HuH-7.5 (cell line): ENCODE measurements at regions not wholly inside any gene's neighbourhood (a gene's known extent, or its start where the extent isn't known, plus 50 kb on each side); places are given as distances from the start of the nearest gene placed in this dataset.

Source experiments
- DNase-seq: peaks from one replicate; pipeline ENCODE4 v3.0.0; 2011; ENCODE audit warnings: low spot score

DNA sequence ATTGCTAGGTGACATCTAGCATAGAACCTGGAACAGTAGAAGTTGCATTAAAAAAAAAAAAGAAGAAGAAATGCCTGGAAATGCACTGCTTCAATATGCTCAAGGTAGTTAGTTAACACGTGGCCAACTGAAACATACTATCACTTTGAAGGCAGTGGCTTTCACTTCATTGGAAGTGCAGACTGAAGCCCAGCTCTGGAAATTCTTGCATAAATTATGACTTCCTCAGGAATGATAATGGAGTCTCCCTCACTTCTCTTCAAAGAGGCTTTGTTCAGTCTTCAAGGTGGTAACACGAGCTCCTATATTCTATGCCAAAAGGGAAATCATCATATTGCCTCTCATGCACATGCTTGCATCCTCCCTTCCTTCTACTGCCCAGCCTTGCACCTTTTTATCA is 715.9 kb upstream of the API5 start:
- no peak for DNase-seq

DNA sequence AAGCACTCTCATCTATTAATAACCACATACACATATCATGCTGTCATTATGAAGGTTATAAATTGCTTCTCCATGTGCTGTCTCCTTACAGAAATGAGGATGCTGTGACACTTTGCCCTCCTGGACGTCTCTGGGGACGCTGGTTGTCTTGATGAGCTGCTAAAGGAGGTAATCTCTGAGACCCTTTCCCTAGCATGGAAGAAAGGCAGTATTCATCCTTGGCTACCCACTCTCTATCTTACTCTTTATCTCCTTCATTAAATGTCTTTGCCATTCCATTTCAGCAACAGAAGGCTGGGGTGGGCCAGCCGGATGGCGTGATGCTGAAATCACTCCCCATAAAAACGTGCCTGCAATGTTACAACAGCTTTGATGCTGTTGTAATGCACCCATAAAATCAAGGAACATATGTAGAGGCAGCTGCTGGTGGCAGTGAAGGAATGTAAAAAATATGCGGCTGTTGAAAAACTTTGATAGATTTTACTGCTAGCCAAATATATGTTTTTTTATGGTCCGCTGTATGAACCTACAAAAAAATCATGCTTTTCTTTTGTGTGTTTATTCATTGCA is 715.1 kb upstream of the API5 start:
- no peak for DNase-seq

DNA sequence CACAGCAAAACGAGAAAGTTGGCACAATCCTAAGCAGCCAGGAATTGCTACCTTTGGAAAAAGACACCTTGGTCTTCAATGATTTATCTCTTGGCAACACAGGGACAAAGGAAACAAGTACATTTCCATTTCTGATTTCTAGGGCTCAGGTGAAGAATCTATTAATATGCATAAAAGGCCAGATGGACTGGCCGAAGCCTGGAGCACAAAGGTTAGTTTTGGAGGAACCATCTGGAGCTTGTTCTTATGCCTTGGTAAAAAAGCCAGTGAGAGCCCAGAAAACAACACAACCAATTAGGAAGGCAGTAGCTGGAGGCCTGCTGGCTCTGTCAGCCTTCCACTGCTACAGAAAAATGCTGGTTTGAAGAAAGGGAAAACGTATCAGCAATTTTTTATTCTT is 713.5 kb upstream of the API5 start:
- DNase-seq, result no peak

DNA sequence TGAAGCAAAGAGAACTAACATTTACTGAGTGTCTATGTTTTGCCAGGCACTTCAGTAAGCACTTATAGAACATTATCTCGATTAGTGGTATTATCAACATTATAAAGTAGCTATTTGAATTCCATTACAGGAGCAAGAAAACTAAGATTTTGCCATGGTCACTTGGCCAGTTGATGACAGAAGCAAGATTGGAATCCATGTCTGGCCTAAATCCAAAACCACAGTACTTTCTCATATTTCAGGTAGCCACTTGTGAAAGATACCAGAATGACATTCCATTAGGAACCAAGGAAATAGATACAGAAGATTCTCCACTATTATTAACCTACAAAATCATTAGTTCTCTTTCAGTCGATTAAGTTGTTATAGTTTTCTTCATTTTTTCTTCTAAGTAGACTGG is 691.0 kb upstream of the API5 start:
- no peak for DNase-seq

DNA sequence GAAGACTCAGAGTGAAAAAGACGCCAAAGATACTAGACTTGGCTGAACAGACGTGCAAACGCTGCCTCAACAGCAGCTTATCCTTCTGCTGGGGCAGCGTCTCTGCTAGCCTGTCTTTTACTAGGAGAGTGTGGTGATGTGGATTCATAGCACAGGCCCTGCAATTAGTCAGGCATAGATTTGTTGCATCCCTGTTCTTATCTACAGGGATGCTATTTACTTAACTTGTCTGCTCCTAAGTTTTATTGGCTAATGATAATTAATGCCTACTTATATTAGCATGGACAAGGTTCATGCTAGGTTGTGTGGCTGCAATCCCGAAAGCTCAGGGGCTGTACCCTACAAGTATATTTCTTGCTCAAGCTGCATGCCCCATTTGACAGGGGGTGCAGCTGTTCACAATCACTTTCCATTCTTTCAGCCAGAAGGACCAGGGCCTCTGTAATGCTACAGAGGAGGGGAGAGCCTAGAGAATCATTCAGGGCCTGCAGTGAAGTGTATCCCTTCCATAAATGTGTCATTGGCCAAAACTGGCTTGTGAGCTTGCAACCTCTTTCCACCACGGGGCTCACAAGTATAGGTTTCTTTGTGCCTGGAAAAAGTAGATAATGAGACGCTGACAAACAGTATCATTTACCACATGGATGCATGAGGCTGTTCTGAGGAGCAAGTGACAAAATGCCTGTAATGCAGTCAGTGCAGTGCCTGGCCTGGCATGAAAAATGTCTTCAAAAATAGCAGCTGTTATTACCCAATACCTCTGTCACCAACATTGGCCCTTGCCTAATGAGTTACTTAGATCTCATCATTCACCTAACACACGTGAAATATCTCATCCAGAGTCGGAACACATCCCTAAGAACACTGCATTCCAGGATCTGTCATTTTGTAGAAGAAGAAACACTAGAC is 685.8 kb upstream of the API5 start:
- DNase-seq, result no peak

DNA sequence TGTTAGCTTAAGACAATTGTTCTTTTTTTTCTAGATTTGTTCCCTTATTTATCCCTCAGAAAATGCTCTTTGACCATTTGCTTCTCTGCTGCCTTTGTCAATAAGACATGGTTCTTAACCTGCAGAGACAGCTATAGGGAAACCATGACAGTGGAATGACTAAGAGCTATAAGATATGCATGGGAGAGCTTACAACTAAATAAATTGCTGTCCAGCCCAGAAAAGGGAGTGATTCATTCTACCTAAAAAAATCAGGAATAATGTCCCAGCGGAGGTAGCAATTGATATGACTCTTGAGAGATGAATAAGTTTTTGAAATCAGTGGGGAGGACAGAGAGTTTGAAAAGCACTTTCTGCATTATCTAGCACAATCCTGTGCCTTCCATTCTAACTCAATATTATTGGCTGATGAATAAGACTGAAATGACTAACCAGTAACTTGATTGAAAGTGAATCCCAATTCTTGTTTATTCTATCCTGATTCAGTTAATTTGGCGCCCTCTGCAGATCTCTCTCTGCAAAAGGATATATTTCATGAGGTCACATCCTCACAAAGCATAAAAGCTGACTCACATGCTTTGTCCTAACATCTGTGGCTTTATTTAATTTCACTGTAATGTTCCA is 680.5 kb upstream of the API5 start:
- no peak for DNase-seq

DNA sequence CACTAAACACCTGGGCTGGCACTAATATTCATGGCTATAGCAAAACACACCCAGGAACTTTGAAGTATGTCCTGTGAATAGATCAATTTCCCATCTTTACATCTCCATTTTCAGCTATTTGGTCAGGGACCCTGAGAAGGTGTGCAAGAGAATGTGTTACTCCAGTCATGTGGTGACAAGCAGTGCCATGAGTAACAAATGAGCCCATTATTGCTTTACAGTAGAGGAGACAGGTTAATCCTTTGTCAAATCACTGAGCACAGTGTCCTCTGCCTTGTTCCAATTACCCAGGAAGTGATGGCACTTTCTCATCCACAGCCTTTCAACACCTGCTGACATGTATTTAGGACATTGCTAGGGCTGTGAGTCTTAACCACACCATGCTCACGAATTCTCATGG is 664.8 kb upstream of the API5 start:
- DNase-seq, result no peak

DNA sequence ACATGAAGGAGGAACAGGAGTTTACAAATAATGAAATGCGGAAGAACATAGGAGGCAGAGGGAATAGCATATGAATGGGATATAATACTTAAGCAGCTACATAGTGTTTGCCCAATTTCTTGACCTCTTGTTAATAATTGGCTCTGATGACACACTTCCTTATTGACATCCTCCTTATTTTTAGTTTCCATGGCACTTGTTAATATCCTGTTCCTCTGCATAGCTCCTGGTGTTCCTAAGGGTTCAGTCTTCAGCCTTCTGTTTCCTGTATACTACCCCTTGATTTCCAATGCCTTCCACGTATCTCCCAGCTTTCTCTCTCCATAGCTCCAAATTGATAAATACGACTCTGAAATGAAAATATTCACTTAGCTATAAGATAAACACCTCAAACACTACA is 663.8 kb upstream of the API5 start:
- DNase-seq, result no peak

DNA sequence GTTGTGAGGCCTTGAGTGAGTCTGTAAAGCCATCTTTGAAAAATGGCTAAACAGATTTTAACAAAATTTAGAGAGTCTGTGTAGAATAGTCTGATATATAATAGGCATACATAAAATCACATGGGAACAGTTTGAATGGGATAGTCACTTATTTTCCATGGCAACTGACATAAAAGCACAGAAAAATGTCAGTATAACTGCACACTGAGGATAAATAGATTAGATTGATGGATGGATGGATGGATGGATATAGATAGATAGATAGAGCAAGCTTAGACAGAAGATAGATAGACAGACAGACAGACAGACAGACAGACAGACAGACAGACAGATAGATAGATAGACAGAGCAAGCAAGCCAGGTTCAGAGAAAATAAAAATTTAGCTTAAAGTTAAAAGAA is 660.2 kb upstream of the API5 start:
- no peak for DNase-seq

DNA sequence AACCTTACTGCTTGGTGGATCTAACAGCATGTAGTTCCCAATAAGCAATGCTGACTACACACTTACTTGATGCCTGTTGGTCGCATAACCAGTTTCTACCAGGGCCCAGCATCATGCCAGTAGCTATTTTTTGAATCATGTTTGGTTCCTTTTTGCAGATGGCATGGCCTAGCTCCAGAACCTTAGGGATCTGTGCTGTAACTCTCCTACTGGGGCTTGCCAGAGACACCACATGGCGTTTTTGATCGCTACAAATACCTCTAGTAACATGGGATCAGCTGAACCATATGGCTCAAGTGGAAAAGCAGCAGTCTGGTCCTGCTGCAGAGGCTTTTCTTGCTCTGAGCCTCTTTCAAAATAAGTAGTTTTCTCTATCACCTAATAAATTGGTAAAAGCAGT is 654.6 kb upstream of the API5 start:
- DNase-seq, result no peak

DNA sequence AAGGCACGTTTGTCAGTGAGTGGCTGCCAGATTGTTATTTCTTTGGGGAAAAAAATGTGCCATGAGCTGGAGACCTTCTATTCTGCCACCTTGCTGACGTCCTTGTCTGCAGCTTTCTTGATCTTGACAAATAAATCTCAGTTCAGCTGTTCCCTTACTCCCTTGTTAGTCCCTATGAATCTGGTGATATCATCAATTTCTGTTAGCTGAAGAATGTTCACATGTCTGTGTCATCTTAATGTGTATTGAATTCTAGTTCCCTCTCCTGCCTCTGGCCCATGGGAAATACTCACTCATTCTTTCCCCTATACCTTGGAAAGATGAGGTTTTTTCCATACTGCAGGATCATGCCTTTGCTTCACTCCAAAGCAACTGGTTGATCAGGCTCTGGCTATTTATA is 649.9 kb upstream of the API5 start:
- DNase-seq, result no peak

DNA sequence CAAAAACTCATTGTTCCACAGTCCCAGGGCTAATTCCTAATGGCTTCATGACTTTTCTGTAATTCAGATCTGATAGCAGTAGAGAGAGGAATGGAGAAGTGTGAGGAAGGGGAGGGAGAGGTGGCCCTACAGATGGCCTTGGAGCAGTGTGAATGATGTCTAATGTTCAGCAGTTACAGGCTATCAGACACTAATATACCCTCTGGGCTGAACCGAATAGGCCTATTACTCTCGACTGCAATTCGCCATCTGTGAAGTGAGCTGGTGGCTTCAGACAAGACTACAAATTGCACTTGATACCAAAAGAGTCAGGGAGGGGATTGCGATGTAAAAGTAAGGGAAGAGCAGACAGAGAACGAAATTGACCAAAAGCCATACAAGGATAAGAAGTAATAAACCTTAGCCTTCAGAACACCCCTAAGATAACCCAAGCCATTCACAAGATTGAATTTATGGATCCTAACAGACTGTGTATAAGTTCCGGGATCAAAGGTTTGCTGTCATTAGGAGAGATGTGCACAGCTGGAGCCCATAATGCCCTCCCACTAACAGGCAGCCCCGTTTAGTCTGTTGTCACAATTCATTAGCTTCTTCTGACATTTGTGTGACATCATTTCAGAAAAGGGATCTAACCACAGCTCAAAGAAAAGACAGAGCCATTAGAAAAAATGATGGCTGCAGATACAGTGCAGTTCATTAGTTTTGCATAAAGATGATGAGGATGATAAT is 642.4 kb upstream of the API5 start:
- no peak for DNase-seq

DNA sequence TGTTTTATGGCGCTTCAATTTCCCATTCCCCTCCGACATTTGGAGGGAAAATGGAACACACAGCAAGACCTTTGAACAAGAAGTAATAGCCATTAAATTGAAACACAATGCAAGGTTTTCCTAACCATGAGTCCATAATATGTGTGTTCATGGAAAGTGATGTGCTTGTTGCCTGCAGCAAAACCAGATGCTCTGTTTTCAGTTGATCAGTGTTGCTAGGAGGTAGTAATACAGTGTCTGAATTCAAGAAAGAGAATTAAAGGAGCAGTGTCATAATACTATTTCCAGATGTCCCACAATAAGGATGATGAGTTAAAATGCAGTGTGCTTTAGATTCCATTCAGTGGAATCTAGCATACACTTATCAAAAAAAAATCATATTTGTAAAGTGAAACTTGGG is 637.4 kb upstream of the API5 start:
- DNase-seq, result no peak

DNA sequence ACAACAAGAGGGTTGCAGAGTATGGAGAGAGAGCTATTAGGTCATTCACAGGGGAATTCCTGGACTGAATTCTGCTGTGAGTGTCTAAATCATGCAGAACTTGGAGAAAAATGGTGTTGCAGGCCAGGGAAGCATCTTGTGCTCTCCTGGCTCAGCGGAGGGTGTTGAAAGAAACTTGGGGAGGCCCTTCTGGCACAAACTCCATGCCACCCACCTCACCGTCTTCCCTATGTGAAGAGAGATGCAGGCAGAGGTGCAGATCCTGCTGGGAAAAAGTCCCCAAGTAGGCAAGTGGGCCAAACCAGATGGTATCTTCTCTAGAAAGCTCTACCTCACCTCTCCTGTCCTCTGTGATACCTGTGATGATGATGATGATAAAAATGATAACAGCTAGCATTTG is 604.3 kb upstream of the API5 start:
- no peak for DNase-seq

DNA sequence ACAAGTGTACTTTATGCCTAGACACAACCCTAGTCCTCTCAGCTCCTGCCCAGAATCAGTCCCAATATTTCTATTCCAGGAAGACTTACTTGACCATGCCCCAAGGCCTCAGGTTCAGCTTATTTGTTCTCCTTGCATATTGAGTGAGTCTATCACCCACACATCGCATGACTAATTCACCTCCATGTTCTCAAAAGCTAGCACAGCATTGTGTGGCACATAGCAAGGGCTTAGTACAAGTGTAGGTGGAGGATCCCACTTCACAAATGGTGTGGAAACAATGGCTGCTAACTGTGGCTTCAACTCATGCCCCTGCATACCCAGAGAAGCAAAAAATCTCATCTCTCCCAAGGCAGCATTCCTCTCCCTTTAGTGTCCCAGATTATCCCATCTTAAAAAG is 602.6 kb upstream of the API5 start:
- no peak for DNase-seq

DNA sequence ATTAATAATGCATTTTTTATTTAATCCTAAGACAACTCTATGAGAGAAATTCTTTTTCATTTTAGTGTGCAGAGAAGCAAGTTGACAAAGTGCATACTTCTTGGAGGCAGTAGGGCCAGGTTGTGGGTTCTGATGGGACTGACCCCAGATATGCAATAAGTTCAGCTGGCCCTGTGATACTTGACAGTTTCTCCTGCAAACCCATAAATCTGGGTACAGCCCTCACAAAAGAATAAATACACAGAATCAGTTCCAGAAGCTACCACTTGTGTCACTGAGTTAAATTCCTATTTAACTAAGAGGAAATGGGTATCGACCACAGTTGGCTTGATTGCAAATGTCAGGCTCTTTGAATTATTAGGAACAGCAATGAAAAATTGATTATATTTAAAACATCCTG is 598.5 kb upstream of the API5 start:
- no peak for DNase-seq

DNA sequence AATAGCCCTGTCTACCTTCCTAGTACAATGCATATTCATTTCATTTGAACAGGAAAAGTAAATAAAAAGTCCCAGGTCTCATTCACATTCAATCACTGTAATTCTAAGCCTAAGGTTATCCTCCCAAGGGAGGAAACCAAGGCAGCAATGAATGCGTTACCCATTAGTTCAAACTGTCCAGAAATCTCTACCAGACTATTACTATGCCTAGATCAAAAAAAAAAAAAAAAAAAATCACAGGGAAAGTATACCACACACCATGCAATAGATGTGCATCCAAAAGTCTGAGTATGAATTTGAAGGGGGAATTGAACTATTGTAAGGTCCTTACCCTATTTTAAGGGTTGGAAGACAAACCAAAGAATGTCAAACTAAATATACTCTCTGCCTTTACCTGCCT is 598.0 kb upstream of the API5 start:
- no peak for DNase-seq

DNA sequence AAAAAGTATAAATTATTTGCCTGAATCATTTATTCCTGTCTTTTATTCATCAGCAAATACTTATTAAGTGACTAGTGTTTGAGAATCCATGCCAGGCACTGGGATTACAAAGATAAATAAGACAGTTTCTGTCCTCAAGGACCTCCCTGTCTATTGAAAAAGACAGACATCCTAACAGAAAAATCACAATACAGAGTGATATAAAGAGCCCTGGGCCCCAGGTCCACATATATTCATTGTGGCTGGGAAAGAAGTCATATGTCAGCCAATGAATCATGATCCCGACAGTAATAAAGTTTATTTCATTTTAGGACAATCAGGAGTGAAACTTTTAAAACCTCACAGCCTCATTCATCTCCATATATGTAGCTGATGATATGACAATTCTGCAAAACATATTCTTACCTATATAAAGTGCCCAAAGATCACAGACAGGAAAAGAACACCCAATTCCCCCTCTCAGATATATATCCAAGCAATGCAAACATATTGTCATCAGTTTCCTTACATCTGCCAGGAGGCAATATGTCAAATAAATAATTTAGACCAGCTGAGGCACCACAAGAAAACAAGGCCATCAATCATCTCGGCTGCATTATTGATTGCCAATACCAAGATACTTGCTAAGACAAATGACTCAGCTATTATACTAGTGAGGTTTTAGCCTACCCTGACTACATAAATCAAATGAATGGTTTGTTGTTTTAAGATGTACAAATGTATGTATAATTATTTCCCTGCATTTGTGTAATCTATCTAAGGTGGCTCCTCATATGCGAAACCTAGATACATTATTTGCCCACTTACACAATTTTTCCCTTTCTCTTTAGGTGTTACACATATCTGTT is 590.9 kb upstream of the API5 start:
- no peak for DNase-seq

DNA sequence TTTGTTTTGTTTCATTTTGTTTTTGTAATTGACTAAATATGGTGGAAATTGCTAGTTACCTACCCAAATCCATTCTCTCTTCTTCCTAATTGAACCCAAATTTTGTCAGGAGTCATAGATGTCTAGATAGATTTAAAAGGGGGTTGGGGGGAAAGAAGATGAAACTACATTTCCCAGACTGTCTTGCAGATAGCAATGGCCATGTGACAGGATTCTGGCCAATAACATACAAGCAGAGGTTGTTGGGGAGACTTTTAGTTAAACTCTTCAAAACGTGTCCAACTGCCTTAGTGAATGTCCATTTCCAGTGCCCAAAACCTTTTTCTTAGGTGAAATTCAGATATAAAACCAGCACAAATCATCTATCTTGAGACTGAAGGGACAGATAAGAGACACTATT is 583.9 kb upstream of the API5 start:
- DNase-seq, result no peak

DNA sequence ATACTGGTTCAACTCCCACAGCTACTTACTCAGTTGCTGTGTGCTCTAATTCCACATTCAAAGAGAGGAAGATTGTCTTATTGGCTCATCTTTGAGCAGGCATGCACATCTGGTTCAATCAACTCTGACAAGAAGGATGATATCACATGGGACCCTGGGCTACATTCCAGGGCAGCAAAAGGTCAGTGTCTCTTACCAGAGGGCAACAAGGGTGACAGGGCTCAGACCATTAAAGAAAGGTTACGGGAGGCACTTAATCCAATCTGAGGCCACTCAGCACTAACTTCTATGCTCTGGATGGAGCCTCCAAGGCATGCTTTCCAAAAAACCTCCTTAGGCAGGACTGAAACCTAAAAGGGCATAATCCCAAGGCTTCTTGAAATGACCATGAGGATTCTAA is 549.4 kb upstream of the API5 start:
- no peak for DNase-seq

DNA sequence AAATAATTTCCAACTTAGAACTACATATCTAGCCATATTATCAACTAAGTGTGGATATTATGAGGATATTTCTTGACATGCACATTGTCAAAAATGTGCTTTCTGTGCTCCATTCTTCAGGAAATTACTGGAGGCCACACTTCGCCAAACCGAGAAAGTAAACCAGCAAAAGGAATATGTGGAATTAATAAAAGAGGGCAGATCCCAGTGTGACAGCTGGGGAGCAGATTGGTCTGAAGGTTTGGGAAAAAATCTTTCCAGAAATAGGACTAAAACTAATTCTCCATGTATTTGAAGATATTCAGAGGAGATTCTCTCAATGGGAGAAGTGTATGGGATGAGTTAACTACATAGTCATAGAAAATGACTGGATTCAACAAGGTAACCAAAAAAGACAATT is 546.9 kb upstream of the API5 start:
- no peak for DNase-seq

DNA sequence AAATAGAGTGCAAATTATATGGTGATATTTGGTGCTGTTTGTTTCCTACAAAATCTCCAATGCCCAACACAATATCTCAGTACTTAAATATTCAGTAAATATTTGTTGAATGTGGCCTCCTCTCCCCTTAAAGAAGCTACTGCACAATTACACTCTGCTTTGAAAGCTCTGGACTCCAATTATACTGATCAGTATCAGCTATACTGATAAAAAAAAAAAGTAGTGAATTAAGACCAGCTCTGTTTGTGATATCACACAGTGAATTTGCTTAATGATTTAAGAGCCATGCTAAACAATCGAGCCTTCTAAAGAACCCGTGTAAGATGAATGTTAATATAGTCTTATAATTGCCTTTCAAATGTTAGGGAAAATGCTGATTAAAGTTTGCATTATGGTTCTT is 543.2 kb upstream of the API5 start:
- no peak for DNase-seq
